Left cardiac atrium (tissue), 4 donors: ENCODE measurements at regions not wholly inside any gene's neighbourhood (a gene's known extent, or its start where the extent isn't known, plus 50 kb on each side); places are given as distances from the start of the nearest gene placed in this dataset.
"Not testable (repeated sequence)": the region's sequence is repeated elsewhere in the genome, so short reads cannot be mapped to it uniquely, and the experiment has no call there.

Source experiments
- ATAC-seq, 2 donors: fragments of 200-7000 bp; cut with Tn5 transposase; one replicate each; pipeline ENCODE4 v1.9.1; 2020; ENCODE audit warnings: mild to moderate bottlenecking in 2 of 2, moderate library complexity in 2 of 2
- DNase-seq: peaks from one replicate; pipeline ENCODE4 v3.0.0-alpha.2; 2020
- intact Hi-C, 2 donors: fragments of 100-400 bp; cut with DNase I; formaldehyde crosslinking; loops; one replicate each; pipeline versions ENCODE4 v1.14.1 to v1.15.1; 2022 to 2023
- donor health status: DM: no; HTN: yes; CAD: no.
- donor health status: DM: no; HTN: yes; CAD: no; lungs with severe emphysema.
- donor health status: DM: yes; HTN: yes; CAD: no.
- donor health status: Dilated cardiomyopathy.

GRCh38 chr6:170007468-170008293 lies 256.3 kb downstream of the ERMARD start:
- DNase-seq (no peak), ATAC-seq (no peak)
- intact Hi-C loops: no loop called here

GRCh38 chr6:170006900-170007467 lies 255.6 kb downstream of the ERMARD start:
- ATAC-seq (no peak), DNase-seq (no peak)
- intact Hi-C loops: no loop called here

- DNase-seq (no peak), ATAC-seq (no peak)
- intact Hi-C loops: no loop called here
Measured at GRCh38 chr6:170006071-170006899, 254.9 kb downstream of the ERMARD start.

- intact Hi-C loops: no loop called here
- ATAC-seq (no peak), DNase-seq (no peak)
Measured at GRCh38 chr6:170005665-170006064, 254.2 kb downstream of the ERMARD start.

GRCh38 chr6:170004585-170005210 lies 253.3 kb downstream of the ERMARD start:
- intact Hi-C loops: no loop called here
- no peak for ATAC-seq
- no peak for DNase-seq

DNA sequence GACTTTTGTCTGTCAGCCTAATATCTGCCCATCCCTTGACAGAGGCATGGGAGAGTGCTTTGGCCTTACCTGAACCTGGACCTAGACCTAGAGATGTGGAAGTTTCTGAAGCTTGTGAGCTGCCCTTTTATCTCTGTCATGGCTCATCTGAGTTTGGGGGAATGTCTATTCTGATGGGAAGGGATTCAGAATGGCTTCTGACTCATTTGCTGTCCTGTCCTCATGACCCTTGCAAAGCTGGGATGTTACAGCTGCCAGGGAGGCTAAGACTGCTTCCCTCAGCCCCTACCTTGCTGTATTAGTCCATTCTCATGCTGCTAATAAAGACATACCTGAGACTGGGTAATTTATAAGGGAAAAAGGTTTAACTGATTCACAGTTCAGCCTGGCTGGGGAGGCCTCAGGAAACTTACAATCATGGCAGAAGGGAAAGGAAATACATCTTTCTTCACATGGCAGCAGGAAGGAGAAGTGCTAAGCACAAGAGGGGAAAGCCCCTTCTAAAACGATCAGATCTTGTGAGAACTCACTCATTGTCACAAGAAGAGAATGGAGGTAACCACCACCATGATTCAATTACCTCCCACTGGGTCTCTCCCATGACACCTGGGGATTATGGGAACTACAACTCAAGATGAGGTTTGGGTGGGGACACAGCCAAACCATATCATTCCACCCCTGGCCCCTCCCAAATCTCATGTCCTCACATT lies 252.2 kb downstream of the ERMARD start:
- no peak for DNase-seq
- intact Hi-C loops: no loop called here
- no peak for ATAC-seq

- DNase-seq (no peak), ATAC-seq (no peak)
- intact Hi-C loops: no loop called here
Measured at GRCh38 chr6:170003027-170003426, 251.6 kb downstream of the ERMARD start.

GRCh38 chr6:170001782-170002181 lies 250.4 kb downstream of the ERMARD start:
- intact Hi-C loops, DNase-seq, ATAC-seq: not testable (repeated sequence)

DNA sequence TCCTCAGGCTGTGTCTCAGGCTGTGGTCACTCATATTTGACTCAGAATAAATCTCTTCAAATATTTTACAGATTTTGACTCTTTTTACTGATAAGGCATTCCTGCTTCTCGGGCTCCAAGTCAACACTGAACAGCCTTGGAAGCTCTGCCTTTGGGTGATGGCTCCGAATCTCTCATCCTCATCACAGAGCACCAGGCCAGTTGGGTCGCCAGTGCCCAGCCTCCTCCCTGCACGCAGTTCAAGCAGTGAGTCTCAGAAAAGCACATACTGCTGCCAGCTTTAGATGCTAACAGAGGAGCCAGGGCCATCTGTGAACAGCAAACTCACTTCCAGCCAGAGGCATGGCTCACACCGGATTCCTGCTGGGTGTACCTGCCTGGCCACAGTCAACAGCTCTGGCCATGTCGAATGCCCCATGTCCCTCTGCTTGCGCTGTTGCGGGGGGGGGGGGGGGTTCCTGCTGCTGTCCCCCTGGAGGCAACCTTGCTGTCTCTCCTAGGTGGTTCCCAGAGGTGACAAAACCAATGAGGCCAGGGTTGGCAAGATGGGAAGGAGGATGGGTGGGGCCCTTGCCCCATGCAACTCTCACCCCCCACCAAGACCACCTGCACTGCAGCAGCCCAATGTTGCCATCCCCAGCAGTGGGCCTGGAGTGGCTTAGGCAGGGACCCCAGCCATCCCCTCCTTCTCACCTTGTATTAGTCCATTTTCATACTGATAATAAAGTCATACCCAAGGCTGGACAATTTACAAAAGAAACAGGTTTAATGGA lies 248.8 kb downstream of the ERMARD start:
- intact Hi-C loops: no loop called here
- ATAC-seq: no peak

DNA sequence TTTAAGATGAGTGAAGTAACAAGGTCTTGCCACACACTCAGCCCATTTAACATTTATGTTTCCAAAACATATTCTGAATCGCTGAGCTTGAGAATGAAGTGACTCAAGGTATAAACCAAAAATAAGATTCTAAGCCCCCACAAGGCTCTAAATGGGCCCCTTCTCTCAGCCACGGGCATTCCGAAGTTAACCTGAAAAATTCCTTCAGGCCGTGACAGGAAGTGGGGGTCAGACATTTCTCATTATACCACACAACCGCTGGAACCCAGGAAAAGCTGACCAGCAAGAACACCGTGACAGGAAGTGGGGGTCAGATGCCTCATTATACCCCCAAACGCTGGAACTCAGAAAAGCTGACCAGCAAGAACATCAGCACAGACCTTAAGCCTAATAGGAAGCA lies 247.9 kb downstream of the ERMARD start:
- intact Hi-C loops: no loop called here
- ATAC-seq (no peak), DNase-seq (no peak)

More for the DNA sequence above, 248.8 kb downstream of the ERMARD start:
- DNase-seq: no peak

GRCh38 chr6:169998457-169998856 lies 247.0 kb downstream of the ERMARD start:
- no peak for DNase-seq
- intact Hi-C loops: no loop called here
- ATAC-seq: no peak

GRCh38 chr6:169997930-169998218 lies 246.5 kb downstream of the ERMARD start:
- ATAC-seq (peak in 1 of 2 donors; percentile 38), DNase-seq (no peak)
- intact Hi-C loops: no loop called here

DNA sequence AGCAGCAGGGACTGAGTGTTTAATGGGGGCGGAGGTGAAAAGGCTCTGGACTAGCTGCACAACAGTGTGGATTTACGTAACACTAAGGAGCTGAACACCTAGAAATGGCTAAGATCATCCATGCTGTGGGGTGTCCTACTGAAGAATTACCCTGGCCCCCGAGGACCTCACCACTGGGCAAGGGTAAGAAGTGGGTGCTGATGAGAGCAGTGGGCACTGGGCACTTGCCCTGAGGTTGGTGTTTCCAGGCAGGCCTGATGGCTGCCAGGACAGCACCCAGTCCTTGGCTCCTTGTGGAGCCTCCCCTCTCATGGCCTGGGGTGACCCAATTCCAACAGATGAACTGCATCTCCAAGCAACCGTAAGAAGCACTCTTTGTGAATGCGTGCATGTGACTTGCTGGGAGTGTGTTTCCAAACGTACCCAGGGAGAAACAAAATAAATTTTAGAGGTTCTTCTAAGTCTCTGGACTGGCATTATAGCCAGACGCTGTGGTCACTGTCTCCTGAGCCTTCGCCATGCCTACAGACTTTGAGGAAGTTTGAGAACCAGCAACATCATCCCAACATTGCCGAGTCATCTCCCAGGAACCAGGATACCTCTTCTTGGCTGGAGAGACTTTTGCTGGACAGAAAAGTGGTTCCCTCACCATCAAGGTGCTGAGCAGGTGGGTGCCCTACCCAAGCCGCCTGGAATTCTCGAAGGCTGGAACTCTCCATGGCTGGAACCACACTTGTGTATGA lies 245.9 kb downstream of the ERMARD start:
- intact Hi-C loops: no loop called here
- DNase-seq (no peak), ATAC-seq (no peak)

DNA sequence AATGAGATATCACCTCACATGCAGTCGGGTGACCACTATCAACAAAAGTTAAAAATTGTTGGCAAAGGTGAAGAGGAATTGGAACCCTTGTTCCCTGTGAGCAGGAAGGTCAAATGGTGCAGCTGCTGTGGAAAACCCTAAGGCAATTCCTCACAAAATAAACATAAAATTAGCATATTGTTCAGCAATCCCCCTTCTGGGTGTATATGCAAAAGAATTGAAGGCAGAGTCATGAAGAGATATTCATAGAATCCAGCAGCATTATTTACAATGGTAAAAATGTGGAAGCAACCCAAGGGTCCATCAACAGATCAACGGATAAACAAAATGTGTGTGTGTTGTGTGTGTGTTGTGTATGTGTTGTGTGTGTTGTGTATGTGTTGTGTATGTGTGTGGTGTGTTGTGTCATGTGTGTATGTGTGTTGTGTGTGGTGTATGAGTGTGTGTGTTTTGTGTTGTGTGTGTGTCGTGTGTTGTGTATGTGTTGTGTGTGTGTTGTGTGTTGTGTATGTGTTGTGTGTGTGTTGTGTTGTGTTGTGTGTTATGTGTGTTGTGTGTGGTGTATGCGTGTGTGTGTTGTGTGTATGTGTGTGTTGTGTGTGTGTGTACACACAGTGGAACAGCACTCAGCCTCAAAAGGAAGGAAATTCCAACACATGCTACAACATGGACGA lies 245.1 kb downstream of the ERMARD start:
- ATAC-seq (no peak), DNase-seq (no peak)
- intact Hi-C loops: no loop called here

GRCh38 chr6:169994739-169995138 lies 243.3 kb downstream of the ERMARD start:
- intact Hi-C loops: no loop called here
- DNase-seq: no peak
- ATAC-seq: no peak

DNA sequence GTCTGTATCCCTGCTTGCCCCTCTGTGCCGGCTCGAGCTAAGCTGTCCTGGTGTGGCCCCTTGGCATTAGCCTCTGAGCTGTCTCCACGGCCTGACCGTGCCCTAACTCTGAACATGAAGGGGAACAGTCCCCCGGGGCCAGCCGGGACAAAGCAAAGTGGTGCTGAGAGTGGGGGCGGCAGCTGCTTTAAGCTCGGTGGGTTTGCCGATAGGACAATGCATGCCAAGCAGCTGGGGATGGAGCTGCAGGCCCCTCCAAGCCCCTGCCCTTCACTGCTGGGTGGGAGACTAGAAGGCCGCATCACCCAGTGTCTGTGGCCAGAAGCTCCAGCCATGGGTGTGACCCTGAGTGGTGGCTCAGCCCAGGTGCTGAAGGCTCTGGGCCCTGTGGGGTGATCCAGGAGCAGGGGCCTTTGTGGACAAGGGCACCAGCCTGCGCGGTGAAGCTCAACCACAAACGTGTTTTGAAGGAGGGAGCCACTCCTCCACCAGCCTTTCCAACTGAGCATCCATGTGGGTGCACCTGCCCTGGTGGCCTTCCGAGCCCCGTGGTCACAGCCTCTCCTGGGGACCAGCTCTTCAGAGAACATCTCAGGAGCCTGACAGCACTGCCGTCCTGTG lies 242.5 kb downstream of the ERMARD start:
- ATAC-seq: no peak
- intact Hi-C loops: no loop called here

DNA sequence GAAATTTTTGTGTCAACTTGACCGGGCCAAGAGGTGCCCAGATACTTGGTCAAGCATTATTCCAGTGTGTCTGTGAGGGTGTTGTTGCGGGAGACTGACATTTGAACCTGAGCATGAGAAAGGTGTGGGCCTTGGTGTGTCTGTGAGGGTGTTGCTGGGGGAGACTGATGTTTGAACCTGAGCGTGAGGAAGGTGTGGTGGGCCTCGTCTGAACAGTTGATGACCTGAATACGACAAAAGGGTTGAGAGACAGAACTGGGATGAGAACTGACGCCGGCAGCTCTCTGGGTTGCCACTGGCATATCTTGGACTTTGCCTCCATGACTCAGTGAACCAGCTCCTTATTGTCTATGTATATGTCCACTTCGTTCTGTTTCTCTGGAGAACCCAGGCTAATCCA lies 240.5 kb downstream of the ERMARD start:
- DNase-seq (no peak), ATAC-seq (no peak)
- intact Hi-C loops: no loop called here

More for the DNA sequence above, 242.5 kb downstream of the ERMARD start:
- DNase-seq: no peak
